HPDE6-E6E7 (cell line): ENCODE measurements at regions not wholly inside any gene's neighbourhood (a gene's known extent, or its start where the extent isn't known, plus 50 kb on each side); places are given as distances from the start of the nearest gene placed in this dataset.
"Not testable (repeated sequence)": the region's sequence is repeated elsewhere in the genome, so short reads cannot be mapped to it uniquely, and the experiment has no call there.

Experiments used
- DNase-seq: peaks from one replicate; pipeline ENCODE4 v3.0.0; 2011; ENCODE audit warnings: missing footprints; ENCODE audit errors: extremely low spot score

DNA sequence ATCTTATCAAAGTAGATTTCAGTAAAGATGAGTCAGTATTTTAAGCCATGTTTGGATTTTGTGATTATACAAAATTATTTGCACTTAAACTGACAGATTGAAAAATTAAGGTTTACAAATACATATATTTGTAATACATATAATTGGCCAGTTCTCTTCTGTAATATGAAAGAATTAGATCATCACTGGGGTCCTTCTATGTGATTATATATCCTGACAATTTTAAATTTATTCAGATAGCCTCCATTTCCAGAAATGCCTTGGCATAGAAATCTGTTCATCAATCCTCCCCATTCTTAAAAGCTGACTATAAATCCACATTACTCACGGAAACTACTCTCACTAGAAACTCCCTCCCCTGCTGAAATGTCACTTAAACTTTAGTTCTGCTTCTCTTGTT is 280.4 kb upstream of the ANXA10 start:
- DNase-seq = no peak

DNA sequence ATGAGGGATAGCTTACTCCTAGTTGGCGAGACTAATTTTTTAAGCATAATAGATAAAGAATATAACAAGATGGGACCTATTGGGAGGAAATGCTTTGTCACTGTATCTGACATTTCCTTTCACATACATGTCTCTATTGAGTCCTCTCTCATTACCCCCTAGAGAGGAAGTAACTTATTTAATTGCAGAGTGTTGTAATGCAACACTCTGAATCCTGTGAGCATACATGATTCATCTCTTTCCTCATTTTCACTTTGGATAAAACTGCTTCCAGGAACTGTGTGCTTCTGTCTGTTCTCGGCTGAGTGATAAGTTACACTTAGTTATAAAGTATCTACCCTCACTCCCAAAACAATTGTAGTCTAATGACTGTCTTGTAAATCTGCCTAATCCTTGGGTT is 266.1 kb upstream of the ANXA10 start:
- DNase-seq = peak; percentile 10

GRCh38 chr4:167831855-167832254 is 260.5 kb upstream of the ANXA10 start:
- DNase-seq = no peak

DNA sequence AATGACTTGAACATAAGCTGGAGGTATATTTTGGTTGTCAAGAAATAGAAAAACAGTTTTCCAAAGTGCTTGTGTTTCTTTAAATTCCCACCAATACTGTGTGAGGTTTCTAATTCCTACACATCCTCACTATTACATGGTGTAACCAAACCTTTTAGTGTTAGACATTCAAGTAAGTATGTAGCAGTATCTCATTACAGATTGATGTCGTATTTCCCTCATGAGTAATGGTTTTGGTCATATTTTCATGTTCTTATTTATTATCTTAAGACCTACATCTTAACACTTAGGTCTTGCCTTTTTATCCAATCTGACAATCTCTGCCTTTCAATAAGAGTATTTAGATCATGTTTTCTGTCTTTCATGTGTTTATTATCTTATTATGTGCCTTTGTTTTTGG is 253.7 kb upstream of the ANXA10 start:
- DNase-seq = no peak

- DNase-seq = no peak
Observed at GRCh38 chr4:167842487-167842886, 249.8 kb upstream of the ANXA10 start.

DNA sequence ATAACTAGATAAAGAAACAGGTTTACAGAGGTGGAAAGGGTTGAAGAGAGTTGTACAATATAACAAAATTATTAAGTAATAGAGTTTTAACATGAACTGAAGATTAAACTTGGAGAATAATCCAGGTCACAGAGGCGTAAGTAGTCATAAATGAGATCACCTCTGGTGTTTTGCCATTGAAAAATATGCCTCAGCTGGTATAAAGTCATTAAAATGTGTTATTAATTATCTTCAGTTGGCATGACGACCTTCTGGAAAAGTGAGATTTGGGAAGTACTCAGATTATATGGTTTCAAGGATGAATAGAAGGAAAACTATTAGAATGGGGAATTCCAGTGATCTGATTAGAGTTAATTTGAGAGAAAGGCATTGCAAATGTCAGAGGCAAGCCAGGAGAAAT is 237.5 kb upstream of the ANXA10 start:
- DNase-seq = no peak

DNA sequence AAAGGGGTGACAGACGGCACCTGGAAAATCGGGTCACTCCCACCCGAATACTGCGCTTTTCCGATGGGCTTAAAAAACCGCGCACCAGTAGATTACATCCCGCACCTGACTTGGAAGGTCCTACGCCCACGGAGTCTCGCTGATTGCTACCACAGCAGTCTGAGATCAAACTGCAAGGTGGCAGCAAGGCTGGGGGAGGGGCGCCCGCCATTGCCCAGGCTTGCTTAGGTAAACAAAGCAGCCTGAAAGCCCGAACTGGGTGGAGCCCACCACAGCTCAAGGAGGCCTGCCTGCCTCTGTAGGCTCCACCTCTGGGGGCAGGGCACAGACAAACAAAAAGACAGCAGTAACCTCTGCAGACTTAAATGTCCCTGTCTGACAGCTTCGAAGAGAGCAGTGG is 234.2 kb upstream of the ANXA10 start:
- not testable (repeated sequence) for DNase-seq

- DNase-seq = no peak
Observed at GRCh38 chr4:167867191-167867590, 225.1 kb upstream of the ANXA10 start.

DNA sequence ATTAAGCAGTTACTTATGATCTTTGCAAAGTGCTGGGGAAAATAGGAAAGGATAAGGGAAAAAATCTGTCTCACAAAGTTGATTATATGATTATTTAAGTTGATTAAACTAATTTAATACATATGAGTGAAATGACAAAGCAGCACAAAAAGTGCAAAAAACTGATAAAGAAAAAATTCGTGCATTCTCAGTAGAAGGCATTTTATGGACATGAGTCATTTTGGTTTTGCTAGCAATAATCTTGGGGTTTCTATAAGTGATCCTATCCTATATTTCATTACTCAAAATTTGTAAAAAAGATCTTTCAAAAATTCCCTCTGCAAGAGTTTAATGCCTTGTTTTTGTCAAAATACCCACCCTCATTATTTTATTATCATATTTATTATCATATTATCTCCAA is 224.2 kb upstream of the ANXA10 start:
- no peak for DNase-seq

GRCh38 chr4:167873496-167873895 is 218.8 kb upstream of the ANXA10 start:
- no peak for DNase-seq

DNA sequence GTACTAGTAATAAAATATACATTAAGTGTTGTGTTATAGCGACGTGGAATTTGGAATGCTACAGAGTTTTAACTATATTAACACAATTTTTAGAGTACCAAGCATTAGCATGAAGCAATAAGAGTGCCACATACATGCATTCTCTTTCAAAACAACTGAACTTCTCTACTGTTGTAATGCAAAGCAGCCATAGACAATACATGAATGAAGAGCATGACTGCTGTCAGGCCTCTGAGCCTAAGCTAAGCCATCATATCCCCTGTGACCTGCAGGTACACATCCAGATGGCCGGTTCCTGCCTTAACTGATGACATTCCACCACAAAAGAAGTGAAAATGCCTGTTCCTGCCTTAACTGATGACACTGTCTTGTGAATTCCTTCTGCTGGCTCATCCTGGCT is 216.2 kb upstream of the ANXA10 start:
- not testable (repeated sequence) for DNase-seq

- not testable (repeated sequence) for DNase-seq
Observed at GRCh38 chr4:167877826-167878225, 214.5 kb upstream of the ANXA10 start.

DNA sequence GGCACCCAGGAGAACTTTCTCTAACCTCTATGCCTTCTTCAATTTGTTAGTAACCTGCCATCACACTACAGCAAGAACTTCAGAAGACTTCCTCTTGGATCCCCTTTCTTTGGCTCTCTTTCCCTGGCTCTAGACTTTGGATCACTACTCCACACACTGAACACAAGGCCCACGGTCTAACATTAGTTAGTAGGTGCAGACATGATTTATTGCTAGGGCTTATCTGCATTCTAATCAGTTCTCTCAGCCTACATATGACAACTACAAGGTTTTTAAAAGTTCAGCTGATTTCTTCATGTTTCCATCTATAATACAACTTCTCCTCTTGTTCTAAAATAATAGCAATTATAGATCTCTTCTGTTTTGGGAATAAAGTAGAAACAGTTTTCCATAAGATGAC is 209.1 kb upstream of the ANXA10 start:
- DNase-seq = no peak

DNA sequence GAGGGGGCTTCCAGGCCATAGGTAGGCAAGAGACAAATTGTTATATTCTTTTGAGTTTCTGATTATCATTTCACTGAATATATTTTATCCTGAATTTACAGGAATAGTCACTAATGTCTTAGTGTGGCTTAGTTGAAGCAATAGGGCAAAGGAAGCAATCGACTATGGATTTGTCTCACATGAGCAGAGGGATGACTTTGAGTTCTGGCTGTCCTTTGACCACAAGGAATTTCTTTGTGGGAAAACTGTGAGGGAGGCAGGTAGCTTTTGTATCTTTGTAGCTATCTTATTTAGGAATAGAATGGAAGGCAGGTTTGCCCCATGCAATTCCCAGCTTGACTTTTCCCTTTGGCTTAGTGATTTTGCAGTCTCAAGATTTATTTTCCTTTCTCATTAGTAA is 207.3 kb upstream of the ANXA10 start:
- no peak for DNase-seq

GRCh38 chr4:167885872-167886271 is 206.5 kb upstream of the ANXA10 start:
- no peak for DNase-seq

DNA sequence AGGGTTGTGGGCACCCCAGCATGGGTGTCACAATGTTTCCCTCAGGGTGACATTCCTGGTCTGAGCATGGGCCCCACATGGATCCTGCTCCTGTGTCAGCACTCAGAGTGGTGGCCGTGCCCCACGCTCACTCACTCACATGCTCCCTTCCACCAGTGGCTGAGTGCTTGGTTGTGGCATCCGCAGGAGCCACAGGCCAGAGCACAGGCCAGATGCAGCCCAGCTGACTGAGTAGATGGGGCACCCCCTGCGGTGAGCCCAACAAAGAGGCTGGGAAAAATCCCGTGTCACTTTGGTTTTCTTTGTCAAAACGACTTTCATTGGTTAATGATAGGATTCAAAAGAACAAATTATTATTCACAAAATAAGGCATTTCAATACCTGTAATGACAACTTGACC is 204.6 kb upstream of the ANXA10 start:
- DNase-seq = no peak

DNA sequence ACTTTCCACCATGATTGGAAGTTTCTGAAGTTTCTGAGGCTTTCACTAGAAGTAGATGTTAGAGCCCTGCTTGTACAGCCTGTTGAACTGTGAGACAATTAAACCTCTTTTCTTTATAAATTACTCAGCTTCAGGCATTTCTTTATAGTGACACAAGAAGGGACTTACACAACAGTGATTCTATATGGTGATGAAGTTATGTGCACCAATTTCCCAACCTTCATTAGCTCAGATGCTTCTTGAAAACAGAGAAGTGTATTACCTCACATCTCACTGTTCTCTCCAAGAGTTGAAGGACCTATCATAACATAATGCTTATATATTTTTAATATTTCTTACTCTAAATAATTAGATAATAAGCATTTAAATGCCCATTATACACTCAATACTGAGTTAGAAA is 202.1 kb upstream of the ANXA10 start:
- DNase-seq = no peak

- no peak for DNase-seq
Observed at GRCh38 chr4:167893531-167893930, 198.8 kb upstream of the ANXA10 start.

DNA sequence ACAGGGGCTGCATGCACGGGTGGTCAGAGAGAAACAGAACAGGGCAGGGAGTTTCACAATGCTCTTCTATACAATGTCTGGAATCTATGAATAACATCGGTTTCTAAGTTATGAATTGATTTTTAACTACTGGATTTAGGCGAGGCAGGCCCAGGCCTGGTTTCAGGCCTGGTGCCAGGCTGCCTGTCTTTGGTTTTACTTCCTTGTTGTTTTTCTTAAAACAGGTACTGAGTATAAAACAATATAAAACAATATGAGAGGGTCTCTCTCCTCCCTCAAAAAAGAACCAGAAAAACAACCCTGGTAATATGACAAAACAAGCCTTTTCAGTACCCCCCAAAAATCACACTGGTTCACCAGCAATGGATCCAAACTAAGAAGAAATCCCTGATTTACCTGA is 196.1 kb upstream of the ANXA10 start:
- not testable (repeated sequence) for DNase-seq

DNA sequence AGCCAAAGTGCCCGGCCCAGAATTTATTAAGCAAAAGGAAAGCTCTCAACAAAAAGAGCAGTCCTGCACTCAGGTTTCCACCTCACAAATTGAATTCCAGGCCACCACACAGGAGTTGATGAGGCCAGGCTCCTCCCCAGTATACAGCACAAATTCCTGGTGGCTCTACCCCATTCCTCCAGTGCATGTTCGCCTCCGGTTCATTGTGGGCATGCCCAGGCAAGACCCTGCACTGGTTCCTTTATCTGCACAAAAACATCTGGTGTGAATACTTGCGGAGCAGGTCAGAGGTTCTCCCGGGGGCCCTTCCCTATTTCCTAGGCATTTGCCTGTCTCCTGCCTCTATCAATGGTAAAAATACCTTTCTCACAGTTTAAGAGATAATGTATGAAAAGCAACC is 195.2 kb upstream of the ANXA10 start:
- DNase-seq = peak; percentile 72

DNA sequence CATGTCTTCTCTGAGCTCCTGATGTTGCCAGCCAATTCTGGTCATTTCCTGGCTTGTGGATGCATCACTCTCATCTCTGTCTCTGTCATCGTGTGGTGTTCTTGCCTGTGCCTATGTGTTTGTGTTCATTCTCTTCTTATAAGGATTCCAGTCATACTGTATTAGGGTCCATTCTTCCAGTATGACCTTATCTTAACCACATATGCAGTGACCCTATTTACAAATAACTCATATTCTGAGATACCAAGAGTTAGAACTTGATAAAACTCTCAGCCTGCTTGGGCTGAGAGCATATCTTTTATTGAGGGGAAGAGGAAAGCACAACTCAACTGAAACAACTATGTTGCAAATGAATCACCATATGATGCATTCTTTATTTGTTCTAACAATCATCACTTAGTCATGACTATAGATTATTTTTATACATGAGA is 189.0 kb upstream of the ANXA10 start:
- DNase-seq = peak; percentile 11

- DNase-seq = no peak
Observed at GRCh38 chr4:167906851-167907250, 185.5 kb upstream of the ANXA10 start.

GRCh38 chr4:167908816-167909215 is 183.5 kb upstream of the ANXA10 start:
- DNase-seq = no peak

DNA sequence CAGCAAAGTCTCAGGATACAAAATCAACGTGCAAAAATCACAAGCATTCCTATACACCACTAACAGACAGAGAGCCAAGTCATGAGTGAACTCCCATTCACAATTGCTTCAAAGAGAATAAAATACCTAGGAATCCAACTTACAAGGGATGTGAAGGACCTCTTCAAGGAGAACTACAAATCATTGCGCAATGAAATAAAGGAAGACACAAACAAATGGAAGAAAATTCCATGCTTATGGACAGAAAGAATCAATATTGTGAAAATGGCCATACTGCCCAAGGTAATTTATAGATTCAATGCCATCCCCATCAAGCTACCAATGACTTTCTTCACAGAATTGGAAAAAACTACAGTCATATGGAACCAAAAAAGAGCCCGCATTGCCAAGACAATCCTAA is 179.8 kb upstream of the ANXA10 start:
- not testable (repeated sequence) for DNase-seq

- no peak for DNase-seq
Observed at GRCh38 chr4:167918077-167918476, 174.3 kb upstream of the ANXA10 start.
